ENCODE measurements at regions not wholly inside any gene's neighbourhood (a gene's known extent, or its start where the extent isn't known, plus 50 kb on each side); places are given as distances from the start of the nearest gene placed in this dataset.
"Not testable (repeated sequence)": the region's sequence is repeated elsewhere in the genome, so short reads cannot be mapped to it uniquely, and the experiment has no call there.

GRCh38 chr22:47919893-47920292 lies 1157.4 kb downstream of the TBC1D22A start:
- no peak for DNase-seq

- no peak for DNase-seq
These were observed 1156.6 kb downstream of the TBC1D22A start for GRCh38 chr22:47919001-47919441.

GRCh38 chr22:47918276-47918921 lies 1155.9 kb downstream of the TBC1D22A start:
- DNase-seq = no peak

GRCh38 chr22:47914481-47915097 lies 1152.1 kb downstream of the TBC1D22A start:
- DNase-seq = peak; percentile 17

- DNase-seq = no peak
These were observed 1140.3 kb downstream of the TBC1D22A start for GRCh38 chr22:47902646-47903180.

- no peak for DNase-seq
These were observed 1139.5 kb downstream of the TBC1D22A start for GRCh38 chr22:47901911-47902310.

GRCh38 chr22:47899894-47900293 lies 1137.4 kb downstream of the TBC1D22A start:
- DNase-seq = no peak

- DNase-seq = no peak
These were observed 1136.5 kb downstream of the TBC1D22A start for GRCh38 chr22:47898946-47899345.

- DNase-seq = no peak
These were observed 1129.2 kb downstream of the TBC1D22A start for GRCh38 chr22:47891609-47892008.

- no peak for DNase-seq
These were observed 1126.4 kb downstream of the TBC1D22A start for GRCh38 chr22:47888817-47889216.

GRCh38 chr22:47884775-47885174 lies 1122.3 kb downstream of the TBC1D22A start:
- DNase-seq = no peak

GRCh38 chr22:47884200-47884599 lies 1121.8 kb downstream of the TBC1D22A start:
- no peak for DNase-seq

GRCh38 chr22:47883757-47884156 lies 1121.3 kb downstream of the TBC1D22A start:
- no peak for DNase-seq

- DNase-seq = no peak
These were observed 1116.9 kb downstream of the TBC1D22A start for GRCh38 chr22:47879346-47879745.

GRCh38 chr22:47878460-47878859 lies 1116.0 kb downstream of the TBC1D22A start:
- no peak for DNase-seq

GRCh38 chr22:47872761-47873535 lies 1110.5 kb downstream of the TBC1D22A start:
- no peak for DNase-seq

- no peak for DNase-seq
These were observed 1103.2 kb downstream of the TBC1D22A start for GRCh38 chr22:47865626-47866025.

GRCh38 chr22:47862394-47862793 lies 1099.9 kb downstream of the TBC1D22A start:
- no peak for DNase-seq

GRCh38 chr22:47860907-47861306 lies 1098.5 kb downstream of the TBC1D22A start:
- DNase-seq = not testable (repeated sequence)

GRCh38 chr22:47859881-47860525 lies 1097.6 kb downstream of the TBC1D22A start:
- no peak for DNase-seq

- DNase-seq = no peak
These were observed 1096.4 kb downstream of the TBC1D22A start for GRCh38 chr22:47858773-47859306.

- no peak for DNase-seq
These were observed 1092.2 kb downstream of the TBC1D22A start for GRCh38 chr22:47854680-47855079.

GRCh38 chr22:47854251-47854650 lies 1091.8 kb downstream of the TBC1D22A start:
- DNase-seq = no peak
